Karpas-422 (cell line): ENCODE measurements at regions not wholly inside any gene's neighbourhood (a gene's known extent, or its start where the extent isn't known, plus 50 kb on each side); places are given as distances from the start of the nearest gene placed in this dataset.
"Not testable (repeated sequence)": the region's sequence is repeated elsewhere in the genome, so short reads cannot be mapped to it uniquely, and the experiment has no call there.

ENCODE experiments used
- DNase-seq: peaks from one replicate; pipeline ENCODE4 v3.0.0-alpha.2; 2015
- H2AFZ ChIP-seq: fragments of 200-600 bp; sonication (generic); 2 replicates; pipeline ENCODE4 v1.6.1; 2014; ENCODE audit warnings: antibody characterized with exemption, low read length, mixed read lengths
- H3K27ac ChIP-seq: fragments of 200-600 bp; sonication (generic); 2 replicates; pipeline ENCODE4 v1.5.1; 2014; ENCODE audit warnings: mild to moderate bottlenecking, low read length, moderate library complexity
- H3K27me3 ChIP-seq: fragments of 200-600 bp; sonication (generic); 2 replicates; pipeline ENCODE4 v1.6.1; 2014; ENCODE audit warnings: low read length, mixed read lengths
- H3K36me3 ChIP-seq: fragments of 200-600 bp; sonication (generic); 2 replicates; pipeline ENCODE4 v1.6.1; 2014; ENCODE audit warnings: low read length, mixed read lengths; ENCODE audit not compliant: insufficient read depth
- H3K4me1 ChIP-seq: fragments of 200-600 bp; sonication (generic); 2 replicates; pipeline ENCODE4 v1.6.1; 2014; ENCODE audit warnings: mild to moderate bottlenecking, low read length, mixed read lengths
- H3K4me2 ChIP-seq: fragments of 200-600 bp; sonication (generic); 2 replicates; pipeline ENCODE4 v1.6.1; 2014; ENCODE audit warnings: low read length, low read depth, mild to moderate bottlenecking; ENCODE audit not compliant: poor library complexity, severe bottlenecking
- H3K4me3 ChIP-seq: fragments of 200-600 bp; sonication (generic); 2 replicates; pipeline ENCODE4 v1.5.1; 2014; ENCODE audit warnings: mild to moderate bottlenecking, antibody characterized with exemption, low read length, mixed read lengths
- H3K79me2 ChIP-seq: fragments of 200-600 bp; sonication (generic); 2 replicates; pipeline ENCODE4 v1.6.1; 2014; ENCODE audit warnings: mild to moderate bottlenecking, low read length, mixed read lengths
- H3K9ac ChIP-seq: fragments of 200-600 bp; sonication (generic); 2 replicates; pipeline ENCODE4 v1.6.0; 2014; ENCODE audit warnings: low read length
- H3K9me2 ChIP-seq: fragments of 200-600 bp; sonication (generic), shearing (Covaris generic); replicated peaks from 2 replicates; pipeline ENCODE4 v1.6.0; 2014; ENCODE audit warnings: mild to moderate bottlenecking, low read length, moderate library complexity; ENCODE audit not compliant: insufficient read depth
- H3K9me3 ChIP-seq: fragments of 300-700, 200-600 bp; sonication (generic); 2 replicates; pipeline ENCODE4 v1.6.1; 2014; ENCODE audit warnings: low read length, mixed read lengths
- H4K20me1 ChIP-seq: fragments of 200-600 bp; sonication (generic); 2 replicates; pipeline ENCODE4 v1.6.1; 2014; ENCODE audit warnings: mild to moderate bottlenecking, antibody characterized with exemption, low read length, low read depth; ENCODE audit not compliant: insufficient read depth

DNA sequence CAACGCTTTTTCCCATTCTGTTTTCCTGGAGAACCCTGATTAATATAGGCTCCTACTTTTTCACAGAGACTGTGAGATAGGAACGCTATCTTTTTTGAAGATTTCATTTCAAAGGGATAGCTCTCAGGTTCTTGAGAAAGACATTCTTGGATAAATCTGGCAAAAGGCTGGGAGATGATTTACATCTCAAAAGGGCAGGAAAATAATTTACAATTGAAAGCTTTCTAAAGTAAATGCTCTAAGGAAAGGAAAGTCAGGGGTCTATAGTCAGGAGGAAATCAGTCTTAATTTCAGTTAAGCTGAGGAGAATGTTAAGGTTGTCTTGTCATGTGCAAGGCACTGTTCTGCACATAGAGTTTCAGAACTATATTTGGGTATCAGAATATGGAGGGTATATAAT, 278.8 kb downstream of the KIF20B start:
- H4K20me1 ChIP-seq, result no peaks in the 10 kb centered on the region
- DNase-seq, result no peak
- H3K9ac ChIP-seq, result no peak overlapping the region
- no peak overlapping the region for H3K4me3 ChIP-seq
- no peak overlapping the region for H3K4me2 ChIP-seq
- H3K9me2 ChIP-seq, result no peaks in the 10 kb centered on the region
- H3K4me1 ChIP-seq, result peaks cover 6% of the 10 kb centered on the region
- no peaks in the 10 kb centered on the region for H3K27me3 ChIP-seq
- no peak overlapping the region for H3K27ac ChIP-seq
- H3K36me3 ChIP-seq, result no peaks in the 10 kb centered on the region
- no peak overlapping the region for H2AFZ ChIP-seq
- no peaks in the 10 kb centered on the region for H3K79me2 ChIP-seq
- H3K9me3 ChIP-seq, result no peaks in the 10 kb centered on the region

- H3K4me2 ChIP-seq, result no peak overlapping the region
- H3K36me3 ChIP-seq, result no peaks in the 10 kb centered on the region
- no peaks in the 10 kb centered on the region for H3K27me3 ChIP-seq
- no peak overlapping the region for H2AFZ ChIP-seq
- H3K9me2 ChIP-seq, result no peaks in the 10 kb centered on the region
- no peak for DNase-seq
- no peaks in the 10 kb centered on the region for H3K9me3 ChIP-seq
- H3K79me2 ChIP-seq, result no peaks in the 10 kb centered on the region
- H3K4me1 ChIP-seq, result no peaks in the 10 kb centered on the region
- H4K20me1 ChIP-seq, result no peaks in the 10 kb centered on the region
- no peak overlapping the region for H3K27ac ChIP-seq
- H3K4me3 ChIP-seq, result no peak overlapping the region
- no peak overlapping the region for H3K9ac ChIP-seq
Observed at GRCh38 chr10:89981891-89982290, 280.5 kb downstream of the KIF20B start.

DNA sequence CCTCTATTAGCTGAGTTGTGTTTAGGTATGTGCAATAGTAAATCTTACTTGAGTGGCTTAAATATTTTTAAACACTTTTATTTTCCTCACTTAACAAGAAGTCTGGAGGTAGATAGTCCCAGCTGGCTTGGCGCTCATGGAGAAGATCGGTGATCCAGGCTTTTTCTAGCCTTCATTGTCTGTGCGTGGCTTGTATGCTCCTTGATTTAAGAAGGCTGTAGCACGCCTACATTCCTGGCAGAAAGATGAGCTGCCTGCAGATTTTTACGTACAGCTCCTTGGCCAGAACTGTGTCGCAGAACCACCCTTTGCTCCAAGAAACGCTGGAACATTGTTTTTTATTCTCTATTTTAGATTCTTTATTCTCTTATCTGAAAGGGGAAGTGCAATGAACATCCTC, 284.1 kb downstream of the KIF20B start:
- Histone ChIP-seq H3K9ac (no peak overlapping the region), H3K4me1 (no peaks in the 10 kb centered on the region), H3K9me2 (no peaks in the 10 kb centered on the region), H3K27ac (no peak overlapping the region), H3K27me3 (no peaks in the 10 kb centered on the region), H4K20me1 (no peaks in the 10 kb centered on the region), H3K79me2 (no peaks in the 10 kb centered on the region), H2AFZ (no peak overlapping the region), H3K36me3 (no peaks in the 10 kb centered on the region), H3K9me3 (no peaks in the 10 kb centered on the region), H3K4me2 (no peak overlapping the region), H3K4me3 (no peak overlapping the region)
- DNase-seq, result no peak

GRCh38 chr10:89988361-89988760, 287.0 kb downstream of the KIF20B start:
- not testable (repeated sequence) for H3K27me3 ChIP-seq, H3K9me3 ChIP-seq, H3K9ac ChIP-seq

GRCh38 chr10:89992575-89992974, 291.2 kb downstream of the KIF20B start:
- no peak overlapping the region for H2AFZ ChIP-seq
- no peaks in the 10 kb centered on the region for H3K4me1 ChIP-seq
- no peaks in the 10 kb centered on the region for H3K9me2 ChIP-seq
- no peaks in the 10 kb centered on the region for H4K20me1 ChIP-seq
- no peaks in the 10 kb centered on the region for H3K79me2 ChIP-seq
- H3K4me3 ChIP-seq, result no peak overlapping the region
- H3K9ac ChIP-seq, result no peak overlapping the region
- DNase-seq, result no peak
- H3K9me3 ChIP-seq, result no peaks in the 10 kb centered on the region
- no peak overlapping the region for H3K4me2 ChIP-seq
- H3K36me3 ChIP-seq, result no peaks in the 10 kb centered on the region
- H3K27ac ChIP-seq, result no peak overlapping the region
- H3K27me3 ChIP-seq, result no peaks in the 10 kb centered on the region

More at GRCh38 chr10:89988361-89988760, 287.0 kb downstream of the KIF20B start:
- H4K20me1 ChIP-seq, H3K4me2 ChIP-seq, H3K27ac ChIP-seq, H2AFZ ChIP-seq, H3K79me2 ChIP-seq, H3K4me1 ChIP-seq, H3K9me2 ChIP-seq, H3K36me3 ChIP-seq, DNase-seq, H3K4me3 ChIP-seq: not testable (repeated sequence)

DNA sequence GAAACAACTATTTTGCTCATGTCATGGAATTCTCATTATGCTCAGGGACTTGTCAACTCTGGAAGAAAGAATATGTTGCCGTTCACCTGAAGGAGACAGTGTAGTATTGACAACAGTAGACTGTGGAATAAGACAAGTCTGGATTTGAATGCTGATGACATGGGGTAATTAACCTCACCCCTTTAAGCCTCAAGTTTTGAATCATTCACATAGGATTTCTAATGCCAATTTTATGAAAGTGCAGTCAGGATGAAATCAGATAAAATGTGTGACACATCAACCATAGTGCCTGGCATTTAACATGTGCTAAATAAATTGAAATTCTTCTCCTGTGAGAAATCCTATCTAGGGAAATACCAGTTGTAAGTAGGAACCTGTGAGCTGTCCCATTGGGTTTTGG, 305.8 kb downstream of the KIF20B start:
- no peak overlapping the region for H3K27ac ChIP-seq

DNA sequence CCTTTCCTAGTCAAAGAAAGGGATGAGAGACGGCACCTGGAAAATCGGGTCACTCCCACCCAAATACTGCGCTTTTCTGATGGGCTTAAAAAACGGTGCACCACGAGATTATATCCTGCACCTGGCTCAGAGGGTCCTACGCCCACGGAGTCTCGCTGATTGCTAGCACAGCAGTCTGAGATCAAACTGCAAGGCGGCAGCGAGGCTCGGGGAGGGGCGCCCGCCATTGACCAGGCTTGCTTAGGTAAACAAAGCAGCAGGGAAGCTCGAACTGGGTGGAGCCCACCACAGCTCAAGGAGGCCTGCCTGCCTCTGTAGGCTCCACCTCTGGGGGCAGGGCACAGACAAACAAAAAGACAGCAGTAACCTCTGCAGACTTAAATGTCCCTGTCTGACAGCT, 309.9 kb downstream of the KIF20B start:
- not testable (repeated sequence) for DNase-seq, H4K20me1 ChIP-seq, H3K27ac ChIP-seq, H3K36me3 ChIP-seq, H3K79me2 ChIP-seq, H2AFZ ChIP-seq, H3K4me3 ChIP-seq, H3K9ac ChIP-seq, H3K4me2 ChIP-seq, H3K4me1 ChIP-seq, H3K9me2 ChIP-seq, H3K27me3 ChIP-seq, H3K9me3 ChIP-seq

More for the DNA sequence above, 305.8 kb downstream of the KIF20B start:
- no peak overlapping the region for H3K4me2 ChIP-seq
- no peak overlapping the region for H2AFZ ChIP-seq
- no peaks in the 10 kb centered on the region for H3K79me2 ChIP-seq
- H3K27me3 ChIP-seq, result no peaks in the 10 kb centered on the region
- no peak overlapping the region for H3K9ac ChIP-seq
- no peaks in the 10 kb centered on the region for H3K9me2 ChIP-seq
- H3K4me3 ChIP-seq, result no peak overlapping the region
- no peaks in the 10 kb centered on the region for H3K36me3 ChIP-seq
- no peak for DNase-seq
- H3K9me3 ChIP-seq, result no peaks in the 10 kb centered on the region
- no peaks in the 10 kb centered on the region for H3K4me1 ChIP-seq
- H4K20me1 ChIP-seq, result no peaks in the 10 kb centered on the region

DNA sequence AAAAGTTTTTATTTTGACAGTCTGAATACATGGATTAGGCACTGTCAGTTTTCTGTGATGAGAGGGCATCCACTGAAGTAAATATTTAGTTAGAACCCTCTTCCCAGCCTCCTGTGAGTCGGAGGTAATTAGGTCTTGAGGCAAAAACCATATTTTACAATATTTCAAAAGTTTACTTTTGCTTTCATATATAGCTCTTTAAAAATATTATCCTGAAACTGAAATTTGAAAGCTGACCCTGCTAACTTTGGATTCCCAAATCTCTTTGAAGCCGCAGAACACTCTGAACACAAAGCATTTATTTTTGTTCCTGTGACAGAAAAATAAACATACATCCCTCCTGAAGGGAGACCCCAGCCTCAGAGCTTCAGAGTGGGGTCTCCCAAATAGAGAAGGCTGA, 317.4 kb downstream of the KIF20B start:
- no peak overlapping the region for H3K9ac ChIP-seq
- no peaks in the 10 kb centered on the region for H3K9me3 ChIP-seq
- H3K9me2 ChIP-seq, result no peaks in the 10 kb centered on the region
- no peak overlapping the region for H2AFZ ChIP-seq
- DNase-seq, result no peak
- no peaks in the 10 kb centered on the region for H3K79me2 ChIP-seq
- H3K36me3 ChIP-seq, result no peaks in the 10 kb centered on the region
- H3K27me3 ChIP-seq, result no peaks in the 10 kb centered on the region
- H4K20me1 ChIP-seq, result no peaks in the 10 kb centered on the region
- H3K27ac ChIP-seq, result no peak overlapping the region
- H3K4me2 ChIP-seq, result no peak overlapping the region
- no peak overlapping the region for H3K4me3 ChIP-seq
- no peaks in the 10 kb centered on the region for H3K4me1 ChIP-seq

- no peaks in the 10 kb centered on the region for H3K9me3 ChIP-seq
- H3K79me2 ChIP-seq, result no peaks in the 10 kb centered on the region
- H3K9ac ChIP-seq, result no peak overlapping the region
- H3K27ac ChIP-seq, result no peak overlapping the region
- H3K4me3 ChIP-seq, result no peak overlapping the region
- no peaks in the 10 kb centered on the region for H3K4me1 ChIP-seq
- no peaks in the 10 kb centered on the region for H4K20me1 ChIP-seq
- no peak for DNase-seq
- no peak overlapping the region for H3K4me2 ChIP-seq
- H3K36me3 ChIP-seq, result no peaks in the 10 kb centered on the region
- H2AFZ ChIP-seq, result no peak overlapping the region
- H3K9me2 ChIP-seq, result no peaks in the 10 kb centered on the region
- no peaks in the 10 kb centered on the region for H3K27me3 ChIP-seq
Observed at GRCh38 chr10:90020506-90020905, 319.1 kb downstream of the KIF20B start.
